K562 (cell line): ENCODE measurements at regions not wholly inside any gene's neighbourhood (a gene's known extent, or its start where the extent isn't known, plus 50 kb on each side); places are given as distances from the start of the nearest gene placed in this dataset.

Experiments
- CEBPB ChIP-seq: fragments of 450-650 bp; IDR thresholded peaks from 2 replicates; pipeline ENCODE4 v1.6.1; 2016; ENCODE audit warnings: missing genetic modification characterization, missing compliant biosample characterization
- EP300 ChIP-seq: IDR thresholded peaks from 2 replicates; pipeline ENCODE4 v1.6.1; 2012; ENCODE audit warnings: low read length, improper control_type of control experiment
- EWSR1 ChIP-seq: fragments of 450-650 bp; IDR thresholded peaks from 2 replicates; pipeline ENCODE4 v1.6.1; 2018; ENCODE audit warnings: borderline replicate concordance, mild to moderate bottlenecking, low read depth, moderate library complexity; ENCODE audit not compliant: partially characterized antibody
- FOXP4 ChIP-seq: sonication (generic); formaldehyde crosslinking; IDR thresholded peaks from 2 replicates; pipeline ENCODE4 v1.8.0; 2022; ENCODE audit warnings: mild to moderate bottlenecking, missing genetic modification reagents, borderline replicate concordance
- TBP ChIP-seq: optimal IDR thresholded peaks from 2 replicates; pipeline ENCODE3; 2011; ENCODE audit warnings: low read depth, low read length, improper control_type of control experiment
- ZBTB7A ChIP-seq: IDR thresholded peaks from 2 replicates; pipeline ENCODE4 v1.6.1; 2011; ENCODE audit warnings: low read depth, mild to moderate bottlenecking, low read length, moderate library complexity, borderline replicate concordance; ENCODE audit not compliant: control insufficient read depth
- ZNF76 ChIP-seq: fragments of 250-450 bp; sonication (Bioruptor Pico); IDR thresholded peaks from 2 replicates; pipeline ENCODE4 v1.4.0; 2020; ENCODE audit warnings: mild to moderate bottlenecking, moderate library complexity, borderline replicate concordance
- TF ChIP-seq, protein P1 (sequence below), 3 experiments: IDR thresholded peaks in 2 of 3; conservative IDR thresholded peaks in 1 of 3; 2 replicates each; pipeline ENCODE4 v1.5.1; 2011 to 2012; ENCODE audit warnings: low read length in 3 of 3, mild to moderate bottlenecking in 3 of 3, control low read depth in 2 of 3, improper control_type of control experiment in 1 of 3, inconsistent platforms in 1 of 3, low read depth in 1 of 3, mixed read lengths in 1 of 3, moderate library complexity in 1 of 3; ENCODE audit not compliant: insufficient read depth in 2 of 3

DNA sequence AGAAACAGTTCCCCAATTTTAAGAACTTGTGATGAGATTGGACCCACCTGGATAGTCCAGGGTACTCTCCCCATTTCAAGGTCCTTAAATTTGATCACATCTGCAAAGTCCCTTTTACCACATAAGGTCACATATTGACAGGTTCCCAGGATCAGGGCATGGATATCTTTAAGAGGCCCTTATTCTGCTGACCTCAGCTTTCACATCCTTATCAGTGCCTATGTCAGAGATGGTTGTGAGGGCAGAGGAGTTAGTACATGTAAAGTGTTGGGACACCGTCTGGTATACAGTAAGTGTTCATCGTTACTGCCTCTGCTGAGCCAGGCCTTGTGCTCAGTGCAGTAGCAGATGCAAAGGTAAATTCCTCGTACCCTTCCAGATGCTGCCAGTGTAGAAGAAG is 375.4 kb upstream of the ASIC2 start:
- no peak for TF ChIP-seq CEBPB
- no peak for TF ChIP-seq ZBTB7A
- TF ChIP-seq ZNF76 (CRISPR knock-in tag): no peak
- no peak for TF ChIP-seq EWSR1
- TF ChIP-seq, protein P1, sequence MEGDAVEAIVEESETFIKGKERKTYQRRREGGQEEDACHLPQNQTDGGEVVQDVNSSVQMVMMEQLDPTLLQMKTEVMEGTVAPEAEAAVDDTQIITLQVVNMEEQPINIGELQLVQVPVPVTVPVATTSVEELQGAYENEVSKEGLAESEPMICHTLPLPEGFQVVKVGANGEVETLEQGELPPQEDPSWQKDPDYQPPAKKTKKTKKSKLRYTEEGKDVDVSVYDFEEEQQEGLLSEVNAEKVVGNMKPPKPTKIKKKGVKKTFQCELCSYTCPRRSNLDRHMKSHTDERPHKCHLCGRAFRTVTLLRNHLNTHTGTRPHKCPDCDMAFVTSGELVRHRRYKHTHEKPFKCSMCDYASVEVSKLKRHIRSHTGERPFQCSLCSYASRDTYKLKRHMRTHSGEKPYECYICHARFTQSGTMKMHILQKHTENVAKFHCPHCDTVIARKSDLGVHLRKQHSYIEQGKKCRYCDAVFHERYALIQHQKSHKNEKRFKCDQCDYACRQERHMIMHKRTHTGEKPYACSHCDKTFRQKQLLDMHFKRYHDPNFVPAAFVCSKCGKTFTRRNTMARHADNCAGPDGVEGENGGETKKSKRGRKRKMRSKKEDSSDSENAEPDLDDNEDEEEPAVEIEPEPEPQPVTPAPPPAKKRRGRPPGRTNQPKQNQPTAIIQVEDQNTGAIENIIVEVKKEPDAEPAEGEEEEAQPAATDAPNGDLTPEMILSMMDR (IDR thresholded peaks at IDR 0.05 in 2 of 3, conservative IDR thresholded peaks at IDR 0.05 in 1 of 3; ENCODE audit: insufficient read depth in 2 of 3, low read depth in 1 of 3, low read length in 3 of 3): no peak
- no peak for TF ChIP-seq EP300
- no peak for TF ChIP-seq FOXP4 (CRISPR knock-in tag)
- TF ChIP-seq TBP: no peak
